Breast epithelium (tissue), 4 donors: ENCODE measurements at regions not wholly inside any gene's neighbourhood (a gene's known extent, or its start where the extent isn't known, plus 50 kb on each side); places are given as distances from the start of the nearest gene placed in this dataset.

Source experiments
- DNase-seq, 2 donors: peaks; one replicate each; pipeline ENCODE4 v3.0.0-alpha.2; 2019; ENCODE audit warnings: low spot score in 2 of 2
- H3K27ac ChIP-seq, 2 donors: fragments of 200-600 bp; sonication (generic) in 1 of 2; one replicate each; pipeline ENCODE4 v1.5.1; 2016 to 2019; ENCODE audit warnings: mild to moderate bottlenecking in 1 of 2
- H3K27me3 ChIP-seq, 2 donors: fragments of 200-600 bp; sonication (generic) in 1 of 2; one replicate each; pipeline versions ENCODE4 v1.5.1 to v1.6.0; 2017 to 2019; ENCODE audit warnings: control low read depth in 1 of 2, mild to moderate bottlenecking in 1 of 2
- H3K36me3 ChIP-seq: fragments of 200-600 bp; one replicate; pipeline ENCODE4 v1.5.1; 2019
- H3K4me1 ChIP-seq, 2 donors: fragments of 200-600 bp; sonication (generic); one replicate each; pipeline ENCODE4 v1.5.1; 2016 to 2019; ENCODE audit warnings: control low read depth in 1 of 2
- H3K4me3 ChIP-seq, 3 donors: fragments of 200-600 bp; sonication (generic); 1 replicate in 2 of 3; 2 replicates in 1 of 3; pipeline ENCODE4 v1.5.1; 2016 to 2019; ENCODE audit warnings: mild to moderate bottlenecking in 3 of 3, moderate library complexity in 2 of 3
- H3K9me3 ChIP-seq, 2 donors: fragments of 200-600 bp; sonication (generic) in 1 of 2; one replicate each; pipeline ENCODE4 v1.5.1; 2016 to 2019; ENCODE audit warnings: control low read depth in 1 of 2
- POLR2A ChIP-seq: fragments of 450-650 bp; IDR thresholded peaks from one replicate; pipeline ENCODE4 v1.6.1; 2016; ENCODE audit warnings: antibody characterized with exemption, mild to moderate bottlenecking, moderate library complexity
- POLR2AphosphoS5 ChIP-seq, 3 donors: sonication (generic); formaldehyde crosslinking; IDR thresholded peaks; one replicate each; pipeline ENCODE4 v1.6.1; 2017; ENCODE audit warnings: antibody characterized with exemption in 3 of 3
- intact Hi-C: fragments of 100-400 bp; cut with DNase I; formaldehyde crosslinking; loops from one replicate; pipeline ENCODE4 v1.15.1; 2023; ENCODE audit warnings: low total_unique reads
- TF ChIP-seq, protein P1 (sequence below), 3 donors: fragments of 450-650 bp; IDR thresholded peaks; one replicate each; pipeline ENCODE4 v1.5.1; 2016 to 2017; ENCODE audit warnings: antibody characterized with exemption in 3 of 3, mild to moderate bottlenecking in 3 of 3, moderate library complexity in 3 of 3

DNA sequence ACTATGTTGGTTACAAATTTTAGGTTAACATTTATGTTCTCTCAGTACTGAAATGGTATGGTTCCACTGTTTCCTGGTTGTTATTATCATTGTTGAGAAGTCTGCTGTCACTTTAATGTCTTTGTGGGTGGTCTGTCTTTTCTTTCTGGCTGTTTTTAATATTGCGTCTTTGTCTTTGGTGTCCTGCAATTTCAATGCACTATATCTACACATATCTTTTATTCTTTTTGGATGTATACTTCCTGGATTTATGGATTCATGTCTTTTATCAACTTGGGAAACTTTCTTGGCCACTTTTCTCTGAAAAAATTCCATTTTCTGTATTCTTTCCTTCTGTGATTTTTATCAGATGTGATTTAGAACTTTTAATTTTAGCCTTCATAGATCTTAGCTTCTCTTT is 250.2 kb downstream of the BUB3 start:
- Histone ChIP-seq H3K9me3 (peaks cover 0 to 20% of the 10 kb centered on the region in 2 donors), H3K36me3 (no peaks in the 10 kb centered on the region), H3K27me3 (no peaks in the 10 kb centered on the region), H3K4me1 (no peaks in the 10 kb centered on the region), H3K4me3 (no peak overlapping the region), H3K27ac (no peak overlapping the region)
- no peak for TF ChIP-seq POLR2A
- TF ChIP-seq, protein P1, sequence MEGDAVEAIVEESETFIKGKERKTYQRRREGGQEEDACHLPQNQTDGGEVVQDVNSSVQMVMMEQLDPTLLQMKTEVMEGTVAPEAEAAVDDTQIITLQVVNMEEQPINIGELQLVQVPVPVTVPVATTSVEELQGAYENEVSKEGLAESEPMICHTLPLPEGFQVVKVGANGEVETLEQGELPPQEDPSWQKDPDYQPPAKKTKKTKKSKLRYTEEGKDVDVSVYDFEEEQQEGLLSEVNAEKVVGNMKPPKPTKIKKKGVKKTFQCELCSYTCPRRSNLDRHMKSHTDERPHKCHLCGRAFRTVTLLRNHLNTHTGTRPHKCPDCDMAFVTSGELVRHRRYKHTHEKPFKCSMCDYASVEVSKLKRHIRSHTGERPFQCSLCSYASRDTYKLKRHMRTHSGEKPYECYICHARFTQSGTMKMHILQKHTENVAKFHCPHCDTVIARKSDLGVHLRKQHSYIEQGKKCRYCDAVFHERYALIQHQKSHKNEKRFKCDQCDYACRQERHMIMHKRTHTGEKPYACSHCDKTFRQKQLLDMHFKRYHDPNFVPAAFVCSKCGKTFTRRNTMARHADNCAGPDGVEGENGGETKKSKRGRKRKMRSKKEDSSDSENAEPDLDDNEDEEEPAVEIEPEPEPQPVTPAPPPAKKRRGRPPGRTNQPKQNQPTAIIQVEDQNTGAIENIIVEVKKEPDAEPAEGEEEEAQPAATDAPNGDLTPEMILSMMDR (IDR thresholded peaks at IDR 0.05) = no peak
- no peak for TF ChIP-seq POLR2AphosphoS5 (IDR thresholded peaks at IDR 0.05)
- intact Hi-C loops = no loop called here
- no peak for DNase-seq

DNA sequence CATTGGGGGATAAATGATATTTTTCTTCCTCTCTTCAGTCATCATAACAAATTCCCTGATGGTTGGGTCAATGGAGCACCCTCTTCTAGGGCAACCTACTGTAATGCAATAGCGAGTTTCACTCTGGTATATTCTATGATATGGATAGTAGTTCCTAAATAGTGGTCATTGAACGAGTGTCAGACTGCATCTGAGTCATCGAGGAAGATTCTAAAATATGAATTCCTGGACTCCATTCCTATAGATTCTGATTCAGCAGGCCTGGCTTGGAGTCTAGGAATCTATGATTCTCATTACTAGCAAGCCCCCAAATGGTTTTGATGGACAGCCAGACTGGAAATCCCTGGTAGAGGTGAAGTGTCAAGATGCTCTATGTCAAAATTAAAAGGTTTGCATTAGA is 254.5 kb downstream of the BUB3 start:
- intact Hi-C loops = no loop called here
- TF ChIP-seq POLR2A (no peak), POLR2AphosphoS5 (IDR thresholded peaks at IDR 0.05) (no peak)
- TF ChIP-seq, protein P1 (IDR thresholded peaks at IDR 0.05) = no peak
- no peak for DNase-seq
- Histone ChIP-seq H3K27ac (no peak overlapping the region), H3K36me3 (no peaks in the 10 kb centered on the region), H3K4me1 (no peaks in the 10 kb centered on the region), H3K27me3 (no peaks in the 10 kb centered on the region), H3K4me3 (no peak overlapping the region), H3K9me3 (peaks cover 0 to 17% of the 10 kb centered on the region in 2 donors)

DNA sequence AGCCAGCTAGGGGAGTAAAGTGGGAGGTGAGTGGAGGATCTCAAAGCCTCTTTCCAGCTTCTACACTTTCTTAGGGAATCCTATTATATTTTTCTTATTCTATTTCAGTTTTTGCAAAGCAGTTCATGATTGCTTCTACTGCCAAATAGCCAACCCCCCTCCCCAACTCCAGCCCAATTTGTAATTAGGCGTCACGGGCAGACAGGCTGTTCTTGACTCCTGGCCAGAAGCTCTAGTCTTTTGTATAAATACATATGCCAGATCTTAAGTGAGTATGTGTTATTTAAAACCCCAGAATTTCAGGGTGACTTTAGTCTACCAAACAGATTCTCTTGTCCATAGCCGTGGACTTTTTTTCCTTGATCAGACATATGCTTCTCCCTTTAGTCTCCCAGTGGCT is 255.2 kb downstream of the BUB3 start:
- H3K36me3 ChIP-seq = no peaks in the 10 kb centered on the region
- intact Hi-C loops = no loop called here
- TF ChIP-seq POLR2AphosphoS5 (IDR thresholded peaks at IDR 0.05) (no peak), POLR2A (no peak)
- TF ChIP-seq, protein P1 (IDR thresholded peaks at IDR 0.05) = no peak
- DNase-seq = no peak
- H3K4me3 ChIP-seq = no peak overlapping the region
- no peaks in the 10 kb centered on the region for H3K4me1 ChIP-seq
- H3K9me3 ChIP-seq = peaks cover 0 to 9% of the 10 kb centered on the region in 2 donors
- no peak overlapping the region for H3K27ac ChIP-seq
- no peaks in the 10 kb centered on the region for H3K27me3 ChIP-seq

DNA sequence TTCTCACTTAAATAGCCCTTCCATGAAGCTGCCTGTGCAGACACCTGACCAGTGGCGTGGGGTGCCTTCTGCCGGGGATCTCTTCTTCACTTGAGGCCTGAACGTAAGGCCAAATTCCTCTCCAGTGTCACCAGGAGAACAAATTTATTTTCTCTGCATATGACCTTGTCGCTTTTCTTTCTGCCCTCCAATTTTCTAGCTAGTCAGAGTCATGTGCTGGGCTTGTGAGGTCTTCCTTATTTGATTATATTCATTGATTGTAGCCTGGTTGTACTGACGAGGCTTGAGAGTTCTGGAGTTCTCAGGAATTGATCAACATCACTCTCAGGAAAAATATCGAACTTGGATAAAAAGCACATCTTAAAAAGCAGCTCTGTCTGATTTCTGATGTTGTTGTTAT is 255.7 kb downstream of the BUB3 start:
- Histone ChIP-seq H3K4me3 (no peak overlapping the region), H3K4me1 (no peaks in the 10 kb centered on the region), H3K27me3 (no peaks in the 10 kb centered on the region), H3K36me3 (no peaks in the 10 kb centered on the region), H3K27ac (no peak overlapping the region), H3K9me3 (peaks cover 0 to 5% of the 10 kb centered on the region in 2 donors)
- intact Hi-C loops = no loop called here
- TF ChIP-seq, protein P1 (IDR thresholded peaks at IDR 0.05) = no peak
- TF ChIP-seq POLR2A (no peak), POLR2AphosphoS5 (IDR thresholded peaks at IDR 0.05) (no peak)
- DNase-seq = no peak

DNA sequence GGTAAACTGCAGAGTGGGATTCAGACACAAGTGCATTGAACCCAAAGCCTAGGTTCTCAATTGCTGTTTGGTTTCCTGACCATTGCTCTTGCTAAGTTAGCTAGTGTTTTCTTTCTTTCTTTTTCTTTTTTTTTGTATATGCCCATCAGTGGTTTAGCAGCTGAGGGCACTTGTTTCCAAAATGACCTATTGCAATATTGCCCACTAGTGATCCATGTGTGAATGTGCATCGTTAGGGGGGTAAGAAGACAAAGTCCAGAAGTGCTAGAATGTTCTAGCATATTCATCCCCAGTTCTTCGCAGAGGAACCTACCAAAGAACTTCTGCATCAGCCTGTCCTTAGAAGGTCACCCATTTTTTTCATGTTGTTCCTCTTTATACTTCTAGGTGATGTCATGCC is 252.8 kb upstream of the GPR26 start:
- TF ChIP-seq, protein P1 (IDR thresholded peaks at IDR 0.05) = no peak
- TF ChIP-seq POLR2AphosphoS5 (IDR thresholded peaks at IDR 0.05) (no peak), POLR2A (no peak)

More for the DNA sequence above, 252.8 kb upstream of the GPR26 start:
- H3K27me3 ChIP-seq = peaks cover 0 to 3% of the 10 kb centered on the region in 2 donors
- DNase-seq = no peak
- no peaks in the 10 kb centered on the region for H3K9me3 ChIP-seq
- H3K27ac ChIP-seq = no peak overlapping the region
- H3K4me1 ChIP-seq = no peaks in the 10 kb centered on the region
- no peak overlapping the region for H3K4me3 ChIP-seq
- H3K36me3 ChIP-seq = no peaks in the 10 kb centered on the region
- intact Hi-C loops = no loop called here
